NCI-H774 (cell line): ENCODE measurements at regions not wholly inside any gene's neighbourhood (a gene's known extent, or its start where the extent isn't known, plus 50 kb on each side); places are given as distances from the start of the nearest gene placed in this dataset.
"Not testable (repeated sequence)": the region's sequence is repeated elsewhere in the genome, so short reads cannot be mapped to it uniquely, and the experiment has no call there.

Experiments
- DNase-seq: peaks from one replicate; lab custom pipeline; 2025; lab: John Stamatoyannopoulos, UW

DNA sequence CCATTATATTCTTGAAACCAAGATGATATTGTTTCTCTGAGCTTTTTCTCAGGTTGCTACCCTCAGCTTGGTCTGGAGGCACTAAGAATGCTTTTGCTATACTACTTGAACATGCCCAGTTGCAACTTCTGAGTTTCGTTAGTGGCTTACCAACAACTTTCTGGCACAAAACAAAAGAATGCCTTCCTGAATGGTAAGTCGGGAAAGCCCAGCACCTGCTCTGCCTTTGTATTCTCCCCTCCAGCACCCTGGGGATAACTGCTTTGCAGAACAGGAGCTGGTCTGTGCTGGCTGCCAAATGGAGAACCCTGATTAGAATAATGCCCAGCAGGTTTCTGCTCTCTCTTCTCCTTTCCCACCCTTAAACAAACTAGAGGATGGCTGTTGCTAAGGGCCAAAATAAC is 149.3 kb downstream of the TGFB2 start:
- DNase-seq: peak; percentile 88

DNA sequence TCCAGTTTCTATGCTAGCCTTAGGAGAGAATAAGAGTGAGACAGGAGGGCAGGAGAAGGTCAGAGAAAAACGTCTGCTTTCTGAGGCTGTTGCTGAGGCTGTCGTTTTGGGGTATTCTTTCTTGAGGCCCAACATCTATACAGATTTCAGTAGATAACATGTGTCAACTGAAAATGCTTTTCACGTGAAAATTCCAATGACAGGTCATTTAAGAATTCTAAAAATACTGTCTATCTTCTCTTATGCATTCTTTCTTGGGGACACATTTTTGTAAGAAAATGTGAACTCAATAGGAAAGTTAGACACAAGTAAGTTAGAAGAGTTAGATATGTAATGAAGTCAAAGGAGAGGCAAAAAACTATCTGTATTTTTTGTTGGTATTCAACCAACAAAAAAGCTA is 150.8 kb downstream of the TGFB2 start:
- DNase-seq: no peak

DNA sequence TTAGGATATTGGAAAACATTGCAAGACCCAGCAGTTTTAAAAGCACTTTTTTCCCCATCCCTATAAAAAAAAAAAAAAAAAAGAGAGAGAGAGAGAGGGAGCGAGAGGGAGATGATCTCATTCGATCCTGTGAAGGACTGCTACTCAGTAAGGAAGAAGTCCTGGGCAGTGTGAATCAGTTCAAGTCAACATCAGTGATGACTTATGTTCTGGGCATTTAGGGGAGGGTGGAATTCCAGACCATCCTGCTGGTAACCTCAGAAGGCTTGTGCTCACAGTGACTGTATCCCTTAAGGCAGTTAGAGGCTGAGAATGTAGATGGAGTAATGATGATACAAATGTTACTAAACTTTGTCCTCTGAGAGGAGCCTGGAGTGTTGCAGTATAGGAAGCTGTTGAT is 151.4 kb downstream of the TGFB2 start:
- no peak for DNase-seq

DNA sequence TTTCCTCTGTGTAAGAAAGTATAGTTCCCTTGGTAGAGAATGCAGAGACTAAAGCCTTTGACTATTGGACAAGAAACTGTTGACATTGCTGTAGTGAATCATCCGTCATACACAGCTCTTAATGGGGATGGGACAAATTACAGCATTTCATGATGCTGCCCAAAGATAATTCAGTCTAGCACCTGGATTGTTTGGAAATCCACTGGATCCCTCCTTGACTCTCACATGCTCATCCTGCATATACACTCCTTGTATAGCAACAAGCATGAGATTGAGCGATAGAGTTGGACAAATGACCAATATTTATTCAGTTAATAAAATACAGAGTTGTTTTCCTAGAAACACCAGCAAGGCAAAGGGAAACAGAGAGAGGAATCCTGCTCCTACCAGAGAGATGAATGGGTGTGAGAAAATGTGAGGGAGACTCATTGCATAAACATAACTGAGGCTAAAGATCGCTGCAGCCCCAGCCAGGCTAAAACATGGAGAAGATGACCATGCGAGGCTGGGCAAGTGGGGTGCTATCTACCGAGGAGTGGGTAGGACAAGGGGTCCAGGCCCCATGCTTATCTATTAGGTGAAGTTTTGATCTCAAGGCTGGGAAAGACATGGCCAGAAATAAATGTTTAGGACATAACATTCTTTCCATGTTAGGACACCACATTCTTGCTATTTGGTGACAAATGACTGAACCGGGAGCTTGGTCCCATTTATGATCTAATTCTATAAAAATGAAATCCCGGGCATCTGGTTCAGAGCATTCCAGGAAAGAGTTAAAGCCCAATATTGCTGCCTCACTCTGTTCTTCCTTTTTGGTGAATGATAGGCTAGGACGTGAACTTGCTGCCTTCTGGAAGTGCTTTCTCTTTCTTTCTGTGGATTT is 153.2 kb downstream of the TGFB2 start:
- no peak for DNase-seq

DNA sequence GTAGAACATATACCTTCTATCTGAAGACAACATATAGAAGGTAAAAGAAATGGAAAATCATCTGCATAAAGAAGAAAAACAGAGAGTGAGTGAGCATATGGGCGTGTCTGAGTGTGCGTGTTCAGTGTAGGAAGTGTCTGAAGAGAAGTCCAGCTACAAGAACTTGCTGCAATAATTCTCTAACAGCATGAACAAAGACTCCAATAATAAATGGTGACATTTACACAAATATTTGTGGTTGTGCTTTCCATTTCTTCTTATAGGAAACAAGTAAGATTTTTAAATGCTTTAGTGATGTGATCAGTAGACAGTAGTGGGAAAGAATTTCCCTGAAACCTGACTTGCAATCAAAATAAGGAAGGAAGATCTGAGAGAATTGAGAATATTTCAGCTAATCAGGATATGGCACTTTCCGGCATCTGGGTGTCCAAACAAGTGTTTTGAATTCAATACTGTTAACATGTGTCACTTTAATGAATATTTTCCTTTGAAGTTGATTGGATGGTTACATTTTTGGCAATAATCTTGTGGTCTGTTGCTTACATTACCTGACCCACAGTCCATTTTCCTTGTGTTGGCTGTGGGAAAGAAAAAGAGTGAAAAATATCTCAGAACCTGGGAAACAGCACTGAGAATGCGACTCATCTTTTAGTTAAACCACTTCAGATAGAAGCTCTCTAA is 154.0 kb downstream of the TGFB2 start:
- DNase-seq: no peak

DNA sequence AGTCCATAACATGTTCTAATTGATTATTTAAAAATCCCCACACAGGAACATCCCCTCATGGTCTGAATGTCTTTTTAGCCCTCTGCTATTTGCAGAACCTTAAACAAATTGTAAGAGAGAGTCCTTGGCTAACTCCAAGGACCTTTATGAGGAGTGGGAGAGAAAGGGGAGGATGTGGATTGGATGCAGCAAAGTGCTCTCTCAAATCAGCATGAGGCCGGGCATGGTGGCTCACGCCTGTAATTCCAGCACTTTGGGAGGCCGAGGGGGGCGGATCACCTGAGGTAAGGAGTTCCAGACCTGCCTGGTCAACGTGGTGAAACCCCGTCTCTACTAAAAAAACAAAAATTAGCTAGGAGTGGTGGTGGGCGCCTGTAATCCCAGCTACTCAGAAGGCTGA is 154.8 kb downstream of the TGFB2 start:
- DNase-seq: no peak

DNA sequence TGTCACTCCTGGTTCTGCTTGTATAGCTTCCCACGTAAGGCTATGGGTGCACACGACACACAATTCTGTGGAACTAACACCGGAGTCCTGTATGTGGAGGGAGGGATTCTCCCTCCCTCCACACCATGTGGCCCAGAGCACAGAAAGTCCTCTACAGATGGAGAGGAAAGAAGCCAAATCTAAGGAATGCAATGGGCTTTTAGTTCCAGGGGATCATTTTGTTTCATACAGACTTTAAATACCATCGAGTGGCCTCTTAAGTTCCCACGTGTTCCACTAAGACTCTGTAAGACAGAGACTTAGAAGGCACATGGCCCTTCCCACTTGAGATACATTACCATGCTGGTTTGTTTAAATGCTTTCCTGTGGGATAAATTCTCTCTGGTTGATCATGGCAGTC is 156.0 kb downstream of the TGFB2 start:
- DNase-seq: no peak

DNA sequence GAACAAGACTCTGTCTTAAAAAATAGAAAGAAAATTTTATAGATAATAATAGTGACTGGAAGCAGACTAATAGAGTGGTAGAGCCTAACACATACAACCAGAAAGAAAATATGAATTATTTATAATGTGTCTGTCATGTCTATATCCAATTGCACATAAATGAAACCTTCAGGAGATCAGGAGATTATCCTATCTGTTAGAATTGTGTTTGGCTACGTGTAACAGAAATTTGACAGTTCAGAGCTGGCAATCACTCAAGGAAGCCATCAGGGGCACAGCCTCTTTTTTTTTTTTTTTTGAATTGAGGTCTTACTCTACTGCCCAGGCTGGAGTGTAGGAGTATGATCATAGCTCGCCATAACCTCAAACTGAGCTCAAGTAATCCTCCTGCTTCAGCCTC is 157.2 kb downstream of the TGFB2 start:
- DNase-seq: no peak

DNA sequence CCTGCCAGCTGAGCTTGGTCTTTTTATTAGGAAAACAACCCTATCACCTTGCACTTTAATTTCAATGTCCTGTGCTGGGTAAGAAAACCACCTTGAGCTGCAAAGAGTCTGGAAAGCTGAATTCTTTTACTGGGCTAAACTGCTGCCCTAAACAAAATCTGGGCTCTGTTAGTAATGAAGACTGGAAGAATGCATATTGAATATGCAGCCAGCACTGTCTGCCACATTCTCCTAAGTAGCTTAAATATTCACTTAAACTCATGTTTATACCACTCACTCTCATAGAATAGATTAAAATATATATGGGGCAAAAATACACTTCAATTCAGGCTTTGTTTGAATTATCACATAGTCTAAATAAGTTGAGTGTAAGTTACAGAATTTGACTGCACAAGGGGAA is 158.0 kb downstream of the TGFB2 start:
- DNase-seq: no peak

DNA sequence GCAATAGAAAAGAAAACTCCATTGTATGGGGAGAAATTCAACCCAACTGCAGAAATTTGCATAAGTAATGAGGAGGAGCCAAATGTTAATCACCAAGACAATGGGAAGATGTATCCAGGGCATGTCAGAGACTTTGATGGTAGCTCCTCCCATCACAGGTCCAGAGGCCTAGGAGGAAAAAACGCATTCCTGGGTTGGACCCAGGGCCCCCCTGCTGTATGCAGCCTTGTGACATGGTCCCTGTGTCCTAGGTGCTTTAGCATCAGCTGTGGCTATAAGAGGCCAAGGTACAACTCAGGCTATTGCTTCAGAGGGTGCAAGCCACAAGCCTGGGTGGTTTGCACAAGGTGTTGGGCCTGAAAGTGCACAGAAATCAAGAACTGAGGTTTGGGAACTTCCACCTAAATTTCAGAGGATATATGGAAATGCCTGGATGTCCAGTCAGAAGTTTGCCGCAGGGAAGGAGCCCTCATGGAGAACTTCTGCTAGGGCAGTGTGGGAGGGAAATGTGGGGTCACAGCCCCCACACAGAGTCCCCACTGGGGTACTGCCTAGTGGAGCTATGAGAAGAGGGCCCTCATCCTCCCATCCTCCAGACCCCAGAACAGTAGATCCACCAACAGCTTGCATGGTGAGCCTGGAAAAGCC is 162.3 kb downstream of the TGFB2 start:
- DNase-seq: no peak

DNA sequence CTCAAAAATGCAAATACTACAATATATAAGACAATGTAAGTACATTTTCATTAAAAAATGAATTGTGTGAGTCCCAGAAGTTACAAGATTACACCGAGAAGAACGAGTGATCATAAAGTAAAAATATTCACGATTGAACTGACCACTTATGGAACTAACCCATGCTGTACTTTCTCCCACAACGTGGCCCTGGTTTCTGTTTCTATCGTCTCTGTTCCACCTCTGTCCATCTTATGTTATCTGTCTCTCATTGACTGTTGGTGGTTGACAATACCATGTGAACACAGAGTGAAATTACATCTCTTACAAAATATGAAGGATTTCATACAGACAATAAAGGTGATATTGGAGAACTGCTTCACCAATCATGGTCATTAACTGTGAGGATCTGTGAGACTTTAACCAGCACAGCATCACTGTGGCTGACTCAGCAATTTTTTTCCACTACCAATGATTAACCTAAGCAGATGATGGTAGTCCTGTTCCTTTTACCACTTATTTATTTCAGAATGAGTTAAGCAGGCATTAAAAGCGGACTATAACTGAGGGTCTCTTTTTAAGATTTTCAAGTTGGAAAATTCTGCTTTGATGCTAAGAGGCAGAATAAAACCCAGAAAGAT is 165.1 kb downstream of the TGFB2 start:
- no peak for DNase-seq

DNA sequence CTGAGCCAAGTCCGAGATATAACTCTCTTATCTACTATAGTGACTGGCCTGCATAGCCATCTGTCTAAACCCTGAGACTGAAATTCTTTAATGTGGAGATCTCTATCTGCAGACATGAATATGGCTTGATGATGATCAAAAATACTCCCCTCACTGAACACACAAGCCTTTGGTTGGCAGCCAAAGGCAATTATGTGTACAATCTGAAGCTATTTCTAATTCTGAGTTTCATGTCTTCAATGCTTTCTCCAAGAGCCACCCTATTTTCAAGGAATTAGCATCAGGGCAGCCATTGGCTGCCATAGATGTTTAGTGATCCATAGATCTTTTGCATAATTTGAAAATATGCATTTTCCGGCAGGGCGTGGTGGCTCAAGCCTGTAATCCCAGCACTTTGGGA is 168.2 kb downstream of the TGFB2 start:
- DNase-seq: no peak

DNA sequence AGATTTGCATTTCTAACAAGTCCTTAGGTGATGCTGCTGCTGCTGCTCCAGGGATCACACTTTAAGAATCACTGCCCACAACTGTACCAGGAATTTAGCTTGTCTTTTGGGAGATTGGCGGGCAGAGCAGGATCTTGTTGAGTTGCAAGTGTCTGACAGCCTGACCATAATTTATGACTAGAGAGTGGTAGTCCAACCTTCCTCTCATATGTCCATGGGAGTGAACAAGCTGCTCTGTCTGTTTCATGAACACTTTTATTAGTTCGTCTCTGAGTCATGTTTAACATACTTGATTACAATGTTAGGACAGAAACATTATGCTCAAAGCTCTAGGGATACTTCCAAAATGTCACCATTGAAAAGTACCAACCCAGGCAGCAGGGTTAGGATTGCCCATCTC is 169.6 kb downstream of the TGFB2 start:
- no peak for DNase-seq

DNA sequence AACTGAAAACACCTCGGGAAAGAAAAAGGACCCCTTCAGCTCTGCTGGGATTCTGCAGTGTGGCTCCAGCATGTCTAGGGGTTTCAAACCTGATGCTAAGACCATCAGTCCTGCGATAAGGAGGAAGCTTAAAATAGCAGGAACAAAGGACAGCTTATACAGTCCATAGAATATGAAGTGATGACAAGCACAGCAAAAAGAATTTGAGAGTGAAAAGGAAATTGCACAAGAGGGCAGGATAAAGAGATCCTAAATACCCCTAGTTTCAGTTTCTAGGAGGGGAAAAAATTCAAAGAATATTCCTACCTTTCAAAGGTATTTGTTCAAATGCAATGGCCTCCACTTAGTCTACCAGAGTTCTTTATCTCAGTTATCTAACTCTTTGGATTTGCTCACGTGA is 171.4 kb downstream of the TGFB2 start:
- DNase-seq: no peak

DNA sequence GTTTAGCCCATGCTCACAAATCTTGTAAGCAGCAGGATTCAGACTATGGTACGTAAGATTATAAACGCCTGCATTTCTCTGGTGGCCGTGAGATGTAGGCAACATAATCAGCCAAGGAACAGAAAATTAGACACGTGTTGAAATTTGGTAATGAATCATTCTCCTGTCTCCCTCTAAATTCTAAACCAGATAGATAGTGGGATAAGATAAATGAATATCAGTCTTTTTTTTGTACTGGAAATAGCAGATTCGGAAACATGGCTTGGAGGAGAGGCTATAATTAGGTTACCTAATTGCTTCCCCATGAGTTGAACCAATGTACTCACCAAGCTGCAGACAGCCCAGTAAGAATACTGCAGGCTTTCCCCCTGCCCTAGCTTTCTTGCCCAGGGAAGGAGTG is 172.3 kb downstream of the TGFB2 start:
- DNase-seq: no peak

DNA sequence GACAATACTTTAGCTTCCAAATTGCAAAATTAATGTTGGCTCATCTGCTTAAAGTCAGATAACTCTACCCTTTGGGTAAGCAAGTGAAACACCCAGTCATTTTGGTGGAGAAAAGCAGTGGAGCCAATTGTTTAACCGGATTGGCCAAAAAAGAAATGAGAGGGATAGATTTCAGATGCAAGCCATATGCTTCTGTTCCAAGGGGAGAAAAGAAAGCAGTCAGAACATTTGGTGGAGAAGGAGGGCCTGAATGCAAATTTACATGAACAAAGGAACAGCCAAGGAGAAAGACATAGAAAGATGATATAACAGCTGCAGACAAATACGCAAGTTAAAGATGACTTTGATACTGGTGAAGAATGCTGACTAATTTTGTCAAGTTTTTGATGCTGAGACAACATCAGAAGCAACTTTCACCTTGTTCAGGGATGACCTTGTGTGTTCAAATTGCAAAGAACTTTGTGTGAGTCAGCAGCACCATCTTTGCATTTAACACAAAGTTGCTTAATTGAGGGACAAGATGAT is 173.1 kb downstream of the TGFB2 start:
- DNase-seq: no peak

DNA sequence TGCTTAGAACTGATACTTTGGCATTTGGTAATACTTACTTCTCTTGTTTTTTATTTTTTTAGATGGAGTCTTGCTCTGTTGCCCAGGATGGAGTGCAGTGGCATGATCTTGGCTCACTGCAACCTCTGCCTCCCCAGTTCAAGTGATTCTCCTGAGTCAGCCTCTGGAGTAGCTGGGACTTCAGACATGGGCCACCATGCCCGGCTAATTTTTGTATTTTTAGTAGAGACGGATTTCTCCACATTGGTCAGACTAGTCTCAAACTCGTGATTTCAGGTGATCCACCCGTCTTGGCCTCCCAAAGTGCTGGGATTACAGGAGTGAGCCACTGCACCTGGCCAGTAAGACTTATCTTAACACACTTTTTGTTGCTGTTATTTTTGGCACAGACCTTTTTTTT is 175.5 kb downstream of the TGFB2 start:
- not testable (repeated sequence) for DNase-seq

DNA sequence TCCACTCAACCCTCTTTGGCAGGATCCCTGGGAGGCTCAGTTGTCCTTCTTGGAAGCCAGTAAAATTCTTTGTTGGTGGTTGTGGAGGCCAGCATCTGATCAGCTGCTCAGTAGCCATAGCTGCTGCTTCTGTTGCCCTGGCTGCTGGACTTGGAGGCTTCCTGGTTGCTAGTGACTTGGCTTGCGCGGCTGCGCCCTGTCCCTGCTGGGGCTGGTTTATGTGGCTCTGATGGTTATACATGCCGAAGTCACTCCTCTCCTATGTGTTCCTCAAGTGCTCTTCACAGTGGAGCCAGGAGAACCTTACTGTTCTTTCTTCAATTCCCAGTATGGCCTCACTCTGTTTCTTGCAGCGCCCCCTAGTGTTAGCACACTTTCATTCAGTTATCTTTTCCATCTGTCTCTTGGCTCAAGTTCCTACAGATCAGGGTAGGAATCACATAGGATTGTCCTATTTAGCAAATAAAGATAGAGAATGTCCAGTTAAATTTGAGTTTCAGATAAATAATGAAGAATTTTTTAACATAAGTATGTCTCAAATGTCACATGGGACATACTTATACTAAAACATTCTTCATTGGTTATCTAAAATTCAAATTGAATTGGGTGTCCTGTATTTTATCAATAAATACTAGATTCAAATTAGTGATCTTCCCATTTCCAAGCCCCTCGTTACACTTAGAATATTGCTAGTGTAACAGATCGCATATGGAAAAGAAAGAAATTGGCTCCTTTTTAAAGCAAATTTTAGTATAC is 176.5 kb downstream of the TGFB2 start:
- peak; percentile 30 for DNase-seq

DNA sequence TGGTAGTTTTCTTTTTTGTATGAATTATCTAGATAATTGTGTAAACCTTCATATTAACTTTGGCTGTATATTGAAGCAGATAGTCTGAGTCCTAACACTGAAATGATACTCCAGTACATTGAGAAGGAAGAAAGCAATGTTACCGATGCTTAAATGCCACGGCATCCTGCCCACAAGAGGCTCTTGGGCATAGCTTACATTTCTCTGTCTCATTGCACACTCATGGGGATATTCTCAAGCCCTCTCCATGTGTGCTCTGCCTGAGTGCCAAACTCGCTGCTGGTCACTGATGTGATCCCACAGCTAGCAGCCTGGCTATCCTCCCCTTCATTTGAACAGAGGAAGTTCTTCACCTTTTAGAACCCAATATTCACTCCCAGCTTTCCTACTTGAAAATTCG is 179.4 kb downstream of the TGFB2 start:
- DNase-seq: no peak

DNA sequence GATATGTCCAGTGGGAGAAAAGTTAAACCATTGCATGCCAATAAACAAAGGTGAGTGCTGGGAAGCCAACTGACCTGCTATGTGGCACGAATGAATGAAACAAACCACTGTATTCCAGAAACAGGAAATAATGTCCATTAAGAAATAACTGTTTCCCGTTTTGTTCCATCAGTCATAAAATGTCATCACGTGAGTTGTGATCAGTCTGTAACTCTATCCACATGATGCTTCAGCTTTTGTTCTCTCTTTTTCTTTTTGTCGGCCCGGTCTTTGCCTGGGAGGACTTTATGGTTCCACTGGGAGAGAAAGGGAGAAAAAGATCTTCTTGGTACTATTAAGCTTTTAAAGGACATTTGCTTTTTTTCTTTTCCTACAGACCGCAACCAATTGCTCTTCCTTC is 179.9 kb downstream of the TGFB2 start:
- DNase-seq: no peak

DNA sequence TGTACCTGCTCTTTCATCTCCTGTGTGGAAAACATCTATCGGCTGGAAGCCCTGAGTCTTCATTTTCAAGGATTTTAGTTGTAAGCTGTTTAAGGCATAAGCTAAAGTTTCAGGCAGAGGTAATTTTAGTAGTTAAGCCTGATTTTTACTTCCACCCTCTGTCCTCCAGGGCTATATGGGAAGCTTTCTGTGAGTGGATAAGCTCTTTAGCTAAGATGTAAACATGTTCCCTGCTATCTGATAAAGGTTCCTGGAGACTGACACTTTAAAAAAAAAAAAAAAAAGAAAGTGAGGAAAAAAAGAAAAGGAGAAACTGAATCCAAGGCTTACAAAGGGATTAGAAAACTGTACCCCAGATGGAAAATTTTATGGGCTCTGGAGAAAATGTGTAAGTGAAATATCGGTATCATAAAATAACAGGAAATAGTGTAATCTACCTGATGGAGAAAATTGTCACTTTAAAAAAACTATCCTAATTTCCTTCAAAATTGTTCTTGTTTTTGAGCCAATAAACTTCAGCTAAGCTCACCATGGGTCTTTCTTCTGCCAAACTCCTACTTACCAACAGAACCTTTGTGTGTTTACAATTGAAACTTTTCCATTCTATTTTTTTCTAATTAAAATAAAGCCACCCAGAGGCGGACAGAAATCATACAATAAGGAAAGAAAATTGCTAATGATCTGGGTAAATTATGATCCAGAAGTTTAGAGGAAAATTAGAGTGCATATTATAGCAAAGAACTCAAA is 180.5 kb downstream of the TGFB2 start:
- DNase-seq: no peak
